RCC 7860 (cell line): ENCODE measurements at regions not wholly inside any gene's neighbourhood (a gene's known extent, or its start where the extent isn't known, plus 50 kb on each side); places are given as distances from the start of the nearest gene placed in this dataset.

Experiments
- DNase-seq: peaks from one replicate; pipeline ENCODE4 v3.0.0-alpha.2; 2015; ENCODE audit warnings: low spot score
- FAIRE-seq: peaks from 2 replicates; lab custom pipeline; 2012; peaks lifted over from hg19 to GRCh38; lab: Jason Lieb, UNC

DNA sequence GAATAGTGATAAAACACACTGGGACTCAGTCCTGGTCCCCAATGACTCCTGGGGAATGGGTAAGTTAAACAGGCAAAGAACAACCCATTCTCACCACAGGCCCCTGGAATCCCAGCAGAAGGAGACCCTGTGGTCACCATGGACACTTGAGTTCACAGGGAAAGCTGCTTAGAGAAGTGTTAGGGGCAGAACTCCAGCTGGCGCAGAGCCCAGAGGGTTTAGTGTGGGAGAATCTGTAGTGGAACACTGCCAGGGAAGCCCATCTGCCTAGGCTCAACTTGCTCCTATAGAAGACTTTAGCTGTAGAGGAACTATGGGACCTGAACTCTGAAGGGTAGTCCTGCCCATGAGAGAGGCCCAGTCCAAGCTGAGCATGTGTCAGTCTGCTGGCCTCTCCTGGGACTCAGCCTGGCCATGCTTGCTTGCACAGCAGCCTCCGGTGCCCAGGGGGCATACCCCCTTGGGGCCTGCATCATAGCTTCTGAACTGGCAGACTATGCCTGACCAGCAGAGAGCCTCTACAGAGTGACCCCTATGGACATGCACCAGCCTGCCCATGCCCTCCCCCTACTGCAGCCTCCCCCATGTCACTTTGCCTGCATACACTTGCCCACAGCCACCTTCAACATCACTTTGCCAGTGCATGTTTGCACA, 343.5 kb downstream of the IDS start:
- FAIRE-seq (no peak), DNase-seq (no peak)

DNA sequence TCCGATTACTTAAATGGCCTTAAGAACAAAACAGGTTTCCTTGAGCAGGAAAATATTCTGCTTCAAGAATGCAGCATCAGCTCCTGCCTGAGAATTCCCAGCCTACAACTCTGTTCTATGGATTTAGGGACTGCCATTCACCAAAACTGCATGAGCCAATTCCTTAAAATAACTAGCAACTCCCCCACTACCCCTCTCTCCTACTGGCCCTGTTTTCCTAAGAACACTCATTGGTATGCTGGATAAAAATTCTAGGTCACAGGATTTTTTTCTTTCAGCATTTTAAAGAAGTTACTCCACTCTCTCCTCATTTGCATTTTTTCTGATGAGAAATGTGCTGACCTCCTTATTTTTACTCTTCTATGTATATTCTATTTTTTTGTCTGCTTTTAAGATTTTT, 347.1 kb downstream of the IDS start:
- FAIRE-seq: no peak
- no peak for DNase-seq

DNA sequence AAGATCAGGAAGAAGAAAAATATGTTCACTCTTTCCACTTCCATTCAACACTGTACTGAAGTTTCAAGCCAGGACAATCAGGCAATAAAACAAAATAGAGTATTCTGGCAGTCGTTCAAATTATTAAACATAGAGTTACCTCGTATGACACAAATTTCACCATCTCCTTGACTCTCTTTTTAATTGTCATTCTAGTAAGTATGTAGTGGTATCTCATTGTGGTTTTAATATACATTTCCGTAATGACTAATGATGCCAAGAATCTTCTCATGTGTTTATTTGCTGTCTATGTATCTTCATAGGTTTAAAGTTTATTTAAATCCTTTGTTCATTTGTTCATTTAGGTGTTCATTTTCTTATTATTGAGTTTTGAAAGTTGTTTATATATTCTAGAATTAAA, 352.2 kb downstream of the IDS start:
- DNase-seq (no peak), FAIRE-seq (peak; percentile 42)

DNA sequence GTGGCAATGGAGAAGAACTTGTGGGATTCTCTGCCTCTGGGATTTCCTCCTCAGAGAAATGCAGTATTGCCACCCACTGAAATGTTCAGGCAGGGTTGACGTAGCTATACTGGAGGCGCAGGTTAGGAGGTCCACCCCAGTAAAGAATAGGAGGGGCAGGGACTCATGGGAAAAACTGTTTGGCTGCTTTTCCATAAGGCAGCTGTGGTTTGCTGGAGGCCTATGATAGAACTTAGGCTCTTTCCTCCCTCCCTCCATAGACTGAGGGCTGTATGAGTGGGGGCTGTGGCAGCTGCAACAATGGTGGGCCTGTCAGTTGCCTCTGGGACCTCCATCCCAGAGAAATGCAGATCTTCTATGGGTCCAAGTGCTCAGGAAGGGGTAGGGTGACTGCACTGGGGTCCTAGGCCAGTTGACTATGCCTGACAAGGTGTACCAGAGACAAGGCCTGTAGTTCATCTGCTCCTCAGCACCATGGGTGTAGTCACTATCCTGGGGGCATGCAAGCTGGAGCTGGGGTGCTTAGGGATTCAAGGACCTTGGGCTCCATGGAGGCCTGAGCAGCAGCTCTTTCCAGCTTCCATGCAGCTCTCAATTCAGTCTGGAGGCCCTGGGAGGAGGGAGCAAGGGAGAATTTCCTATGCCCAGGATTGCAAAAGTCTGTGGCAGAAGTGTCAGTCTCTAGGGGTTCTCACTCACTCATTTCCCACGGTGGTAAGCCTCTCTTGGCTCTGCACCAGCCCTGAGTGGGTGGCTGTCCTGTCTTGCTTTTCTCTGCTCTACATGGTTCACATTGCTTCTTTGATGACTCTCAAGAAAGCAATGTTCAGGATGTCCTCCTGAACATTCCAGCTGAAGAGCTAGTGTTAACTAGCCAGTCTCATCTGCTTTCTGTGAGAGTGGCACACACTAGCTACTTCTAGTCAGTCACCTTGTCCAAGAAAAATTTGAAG, 353.0 kb downstream of the IDS start:
- DNase-seq (peak; percentile 28), FAIRE-seq (no peak)

DNA sequence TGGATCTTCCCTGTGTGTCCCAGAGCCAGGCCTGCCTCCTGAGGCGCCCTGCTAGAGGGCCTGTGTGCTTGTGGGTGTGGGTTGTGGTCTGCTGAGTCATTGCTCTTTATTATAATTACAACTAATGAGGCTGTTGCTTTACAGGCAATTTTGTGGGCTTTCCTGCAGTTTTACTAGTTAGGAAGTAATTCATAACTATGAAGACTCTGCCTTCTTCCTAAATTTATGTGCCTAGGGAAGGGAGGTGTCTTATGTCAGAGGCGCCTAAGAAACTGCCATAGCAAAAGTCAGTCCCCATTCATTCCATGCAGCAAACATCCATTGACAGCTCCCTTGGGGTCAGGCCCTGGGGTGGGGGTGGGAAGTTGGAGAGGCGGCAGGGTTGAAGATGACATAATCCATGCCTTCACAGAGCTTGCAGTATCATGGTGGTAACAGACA, 359.2 kb downstream of the IDS start:
- DNase-seq (no peak), FAIRE-seq (no peak)

DNA sequence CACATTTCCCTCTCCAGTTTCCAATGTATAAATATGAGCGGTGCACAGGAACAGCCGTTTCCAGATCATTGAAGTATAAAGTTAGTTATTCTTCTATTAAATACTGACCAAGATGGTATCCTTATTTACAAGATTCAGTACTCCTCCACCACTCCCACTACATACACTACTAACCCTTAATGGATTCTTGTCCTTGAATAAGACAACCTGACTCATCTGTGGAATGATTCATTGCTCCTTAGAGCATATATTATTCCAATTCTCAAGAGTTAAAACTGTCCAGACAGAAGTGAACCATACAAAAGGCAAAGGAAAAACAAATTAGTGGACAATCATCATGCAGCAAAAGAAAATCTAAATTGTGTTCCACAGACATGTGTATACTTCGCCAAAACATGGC, 373.3 kb downstream of the IDS start:
- FAIRE-seq (peak; percentile 73), DNase-seq (peak; percentile 39)

DNA sequence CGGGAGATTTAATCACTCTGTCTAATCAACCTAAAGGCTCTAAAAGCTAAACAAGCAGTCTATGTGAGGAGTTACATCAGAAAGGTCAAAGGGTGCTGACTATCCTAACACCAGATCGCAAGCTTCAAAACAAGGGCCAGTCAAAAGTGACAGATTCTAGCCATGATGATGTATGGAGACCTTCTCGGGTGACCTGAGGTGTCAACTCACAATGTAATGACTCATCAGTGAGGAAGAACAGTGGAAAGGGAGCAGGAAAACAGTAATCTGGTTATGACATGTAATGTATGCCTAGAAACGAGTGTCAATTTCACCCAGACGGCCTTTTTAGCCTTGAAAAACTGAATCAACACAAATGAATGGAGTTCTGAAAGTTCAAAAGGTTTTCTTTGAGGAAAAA, 375.3 kb downstream of the IDS start:
- FAIRE-seq (no peak), DNase-seq (peak; percentile 24)

DNA sequence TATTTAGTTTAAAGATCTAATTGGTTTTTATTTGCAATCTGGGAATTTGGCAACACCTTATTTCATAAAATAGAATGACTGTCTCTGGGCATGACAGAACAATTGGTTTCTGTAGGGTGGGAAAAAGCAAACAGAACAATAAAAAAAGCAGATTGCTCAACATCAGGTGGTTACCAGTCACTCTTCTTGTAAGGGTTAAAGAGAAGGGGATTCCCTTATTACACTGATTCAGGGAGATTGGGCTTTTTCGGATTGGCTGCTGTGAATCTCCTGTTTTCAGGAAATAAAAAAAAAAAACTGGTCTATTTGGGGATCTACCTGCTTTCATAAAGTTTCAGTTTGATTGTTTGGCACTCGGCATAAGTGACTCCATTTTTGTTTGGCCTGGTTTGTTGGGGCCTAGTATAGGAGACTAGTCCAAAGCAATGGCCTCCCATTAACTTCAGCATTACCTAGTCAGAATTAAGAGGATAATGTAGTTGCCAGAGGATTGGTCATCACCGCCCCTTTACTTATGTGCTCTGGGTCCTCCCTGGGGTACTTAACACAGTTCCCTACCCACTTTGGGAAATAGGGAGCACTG, 380.5 kb downstream of the IDS start:
- FAIRE-seq: no peak
- no peak for DNase-seq

DNA sequence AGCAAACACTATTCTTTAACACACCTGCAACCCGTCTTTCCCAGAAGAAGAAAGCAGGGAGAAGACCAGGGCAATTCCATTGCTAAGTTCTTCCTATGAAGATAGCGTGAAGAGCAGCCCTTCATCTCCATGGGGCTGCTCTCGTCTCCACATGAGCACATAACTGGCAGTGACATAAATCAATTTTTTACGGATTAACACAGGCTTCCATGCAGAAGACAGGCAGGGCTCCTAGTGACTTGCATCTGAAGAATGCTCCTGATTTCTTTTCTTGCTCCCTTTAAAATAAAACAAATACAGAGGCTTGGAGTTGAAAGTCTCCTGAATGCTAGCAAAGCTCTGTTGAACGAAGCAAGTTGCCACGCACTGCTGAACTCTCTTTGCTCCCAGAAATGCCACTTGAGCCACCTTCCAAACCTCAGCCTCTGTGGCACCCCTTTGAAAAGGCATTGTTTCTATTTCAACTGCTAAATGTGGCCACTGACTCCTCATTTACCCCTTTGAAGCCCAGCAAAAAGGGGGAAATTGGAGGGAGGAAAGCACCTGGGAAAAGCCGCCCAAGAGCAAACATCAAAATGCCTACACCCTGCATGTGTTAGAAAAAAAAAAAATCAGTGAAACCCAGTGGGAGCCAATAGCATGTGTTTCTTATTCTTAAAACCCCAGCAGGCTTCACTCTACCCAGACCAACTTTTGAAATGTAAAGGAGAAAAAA, 383.7 kb downstream of the IDS start:
- FAIRE-seq (no peak), DNase-seq (no peak)

DNA sequence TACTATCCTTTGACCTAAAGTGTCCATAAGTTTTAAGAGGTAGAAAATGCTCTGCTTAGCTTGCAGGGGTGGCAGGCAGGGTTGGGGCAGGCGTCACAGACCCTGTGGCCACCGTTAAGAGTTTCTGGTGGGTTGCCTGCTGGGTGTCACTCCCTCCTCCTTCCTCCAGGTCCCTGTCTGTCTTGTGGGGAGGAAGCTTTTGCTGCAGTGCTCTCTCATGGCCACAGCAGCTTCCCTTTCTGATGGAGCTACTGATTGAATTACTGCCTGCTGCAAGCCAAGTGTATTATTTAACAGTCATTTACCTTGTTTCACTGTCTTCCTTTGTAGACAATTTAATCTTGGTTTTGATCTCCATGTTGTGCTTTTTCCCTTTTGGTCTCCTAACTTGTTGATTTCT, 384.6 kb downstream of the IDS start:
- DNase-seq: no peak
- FAIRE-seq: no peak

DNA sequence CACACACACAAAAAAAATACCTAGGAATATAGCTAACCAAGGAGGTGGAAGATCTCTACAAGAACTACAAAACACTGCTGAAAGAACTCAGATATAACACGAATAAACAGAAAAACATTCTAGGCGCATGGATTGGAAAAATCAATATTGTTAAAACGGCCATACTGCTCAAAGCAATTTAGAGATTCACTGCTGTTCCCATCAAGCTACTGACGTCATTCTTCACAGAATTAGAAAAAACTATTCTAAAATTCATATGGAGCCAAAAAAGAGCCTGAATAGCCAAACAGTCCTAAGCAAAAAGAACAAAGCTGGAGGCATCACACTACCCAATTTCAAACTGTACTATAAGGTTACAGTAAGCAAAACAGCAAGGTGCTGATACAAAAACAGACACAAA, 390.2 kb downstream of the IDS start:
- FAIRE-seq (no peak), DNase-seq (no peak)

DNA sequence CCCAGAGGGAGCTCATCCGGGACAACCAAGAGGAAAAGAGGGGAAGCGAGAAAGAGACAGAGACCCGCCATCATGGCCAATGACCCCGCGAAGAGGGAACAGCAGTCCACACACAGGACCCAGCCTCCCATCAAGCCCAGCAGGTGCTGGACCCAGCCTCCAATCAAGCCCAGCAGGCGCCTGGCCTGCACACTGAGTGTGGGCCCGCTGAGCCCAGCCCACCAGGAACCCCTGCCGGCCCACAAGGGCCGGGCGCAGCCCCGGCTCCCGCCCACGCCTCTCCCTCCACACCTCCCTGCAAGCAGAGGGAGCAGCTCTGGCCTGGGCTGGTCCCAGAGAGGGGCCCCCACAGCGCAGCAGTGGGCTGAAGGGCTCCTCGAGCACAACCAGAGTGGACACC, 391.1 kb downstream of the IDS start:
- DNase-seq (no peak), FAIRE-seq (no peak)

DNA sequence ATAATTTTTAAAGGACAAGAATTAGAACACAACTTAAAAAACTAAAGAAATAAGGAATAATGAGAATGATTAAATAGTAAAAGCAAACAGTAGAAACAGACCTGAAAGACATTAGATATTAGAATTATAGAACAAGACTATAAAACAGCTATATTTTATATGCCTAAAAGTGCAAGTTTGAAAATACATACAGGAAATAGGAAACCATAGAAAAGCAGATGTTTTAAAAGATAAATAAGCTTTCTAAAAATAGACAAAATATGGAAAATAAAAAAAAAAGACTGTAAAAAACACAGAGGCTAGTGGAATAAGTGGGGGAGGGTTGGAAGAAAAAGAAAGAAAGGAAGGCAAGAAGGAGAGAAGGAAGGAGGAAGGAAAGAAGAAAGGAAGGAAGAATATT, 407.3 kb downstream of the IDS start:
- FAIRE-seq: no peak
- no peak for DNase-seq

DNA sequence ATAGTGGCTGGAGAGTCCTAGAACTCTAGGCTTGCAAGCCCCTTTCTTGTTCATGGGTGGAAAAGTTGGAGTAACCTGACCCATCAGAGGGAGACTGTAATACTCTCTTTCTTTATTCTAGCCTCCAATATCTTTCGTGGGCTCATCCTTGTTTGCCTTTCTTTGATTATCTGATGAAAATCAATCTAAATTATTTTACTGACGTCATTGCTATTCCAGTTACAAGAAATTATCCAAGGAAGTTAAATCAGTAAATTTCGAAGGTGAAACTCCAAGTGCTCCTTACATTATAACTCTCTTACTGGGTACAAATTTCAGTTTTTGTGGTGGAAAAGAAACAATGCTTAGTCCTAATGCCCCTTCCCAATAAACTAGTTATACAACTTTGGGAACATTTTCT, 412.9 kb downstream of the IDS start:
- DNase-seq (no peak), FAIRE-seq (no peak)

DNA sequence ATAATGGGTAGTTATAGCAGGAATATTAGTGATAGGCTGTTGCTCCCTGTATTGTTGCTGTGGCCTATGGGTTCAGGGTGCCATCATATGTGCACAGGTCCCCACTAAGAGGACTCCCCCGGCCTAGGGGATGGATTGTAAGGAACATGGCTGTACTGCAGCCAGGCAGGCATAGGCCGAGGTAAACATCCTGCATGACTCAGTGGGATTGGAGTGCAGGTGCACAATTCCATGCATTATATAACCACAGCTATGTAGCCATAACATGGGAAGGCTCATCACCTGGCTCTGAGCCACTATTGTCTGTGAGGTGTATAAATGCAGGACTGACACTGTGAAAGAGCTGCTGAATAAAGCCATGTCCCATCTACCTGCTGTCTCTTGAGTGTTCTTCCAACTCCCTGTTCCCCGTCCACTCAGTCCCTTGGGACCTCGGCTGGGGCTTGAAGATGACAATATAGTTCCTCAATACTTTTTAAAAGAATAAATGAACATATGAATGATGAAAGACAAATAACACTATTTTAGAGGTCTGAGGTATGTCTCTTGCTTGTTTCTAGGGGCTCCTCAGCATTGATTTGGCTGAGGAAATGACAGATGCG, 425.2 kb downstream of the IDS start:
- DNase-seq (no peak), FAIRE-seq (no peak)

DNA sequence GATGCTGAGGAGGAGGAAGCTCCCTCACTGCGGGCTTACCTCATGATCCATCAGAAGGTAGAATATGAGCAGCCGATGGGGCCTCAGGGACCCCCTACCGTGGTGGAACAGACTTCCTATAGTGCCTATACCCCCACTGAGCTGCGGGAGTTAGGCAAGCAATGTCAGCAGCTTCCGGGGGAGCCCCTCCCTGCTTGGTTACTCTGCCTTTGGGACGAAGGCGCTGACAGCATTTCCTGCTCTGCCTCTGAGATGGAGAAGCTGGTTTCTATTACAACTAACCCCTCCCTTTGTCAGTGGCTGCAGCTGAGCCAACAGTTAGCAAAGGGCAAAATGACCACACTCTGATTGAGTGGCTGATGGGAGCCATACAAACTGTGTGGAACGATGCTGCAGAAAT, 430.7 kb downstream of the IDS start:
- FAIRE-seq: no peak
- DNase-seq: no peak

DNA sequence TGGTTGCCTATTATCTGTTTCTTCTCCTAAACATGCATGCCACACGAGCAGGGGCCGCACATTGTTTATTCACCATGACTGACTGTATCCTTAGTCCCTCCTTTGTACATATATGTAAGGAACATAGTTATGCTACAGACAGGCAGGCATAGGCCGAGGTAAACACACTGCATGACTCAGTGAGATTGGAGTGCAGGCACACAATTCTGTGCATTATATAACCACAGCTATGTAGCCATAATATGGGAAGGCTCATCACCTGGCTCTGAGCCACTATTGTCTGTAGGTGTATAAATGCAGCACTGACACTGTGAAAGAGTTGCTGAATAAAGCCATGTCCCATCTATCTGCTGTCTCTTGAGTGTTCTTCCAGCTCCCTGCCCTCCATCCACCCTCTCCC, 431.6 kb downstream of the IDS start:
- FAIRE-seq: no peak
- no peak for DNase-seq

DNA sequence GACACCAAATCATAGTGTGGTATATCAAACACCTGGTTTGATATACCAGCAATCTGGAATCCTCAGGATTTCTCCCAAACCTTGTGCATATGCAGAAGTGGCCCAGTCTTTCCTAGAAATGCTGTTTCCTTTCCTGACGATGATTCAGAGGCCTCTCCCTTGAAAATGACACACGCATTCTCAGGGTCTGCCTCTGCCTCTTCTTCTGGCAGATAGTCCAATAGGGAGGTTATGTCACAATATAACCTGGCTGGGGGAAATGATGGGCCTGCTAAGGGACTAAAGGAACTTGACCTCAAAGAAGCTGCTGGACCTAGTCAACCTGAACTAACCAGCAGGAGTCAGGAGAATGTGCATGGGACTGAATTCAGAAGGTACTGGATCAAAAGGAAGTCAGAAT, 435.2 kb downstream of the IDS start:
- no peak for DNase-seq
- no peak for FAIRE-seq

DNA sequence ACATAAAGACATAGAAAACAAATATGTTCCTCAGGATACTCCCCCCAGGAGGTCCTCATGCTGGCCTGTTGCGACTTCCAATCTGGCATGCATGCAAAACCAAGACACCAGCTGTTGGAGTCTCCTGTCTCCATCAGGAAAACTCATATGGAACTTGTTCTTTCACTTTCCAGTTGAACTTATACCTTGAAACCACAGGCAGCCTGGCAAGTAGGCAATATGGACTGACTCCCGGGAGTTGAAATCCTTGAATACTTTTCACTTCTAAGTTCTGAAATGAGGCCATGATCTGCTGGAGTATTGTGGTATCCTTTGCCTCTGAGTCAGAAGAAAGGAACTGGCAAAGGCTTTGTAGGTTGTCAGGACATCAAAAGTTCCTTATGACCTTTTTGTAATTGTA, 444.2 kb downstream of the IDS start:
- FAIRE-seq: no peak

More for the DNA sequence above, 444.2 kb downstream of the IDS start:
- DNase-seq: no peak
